Liver (tissue), 3 donors: ENCODE measurements at regions not wholly inside any gene's neighbourhood (a gene's known extent, or its start where the extent isn't known, plus 50 kb on each side); places are given as distances from the start of the nearest gene placed in this dataset.

Experiments used
- CTCF ChIP-seq: fragments of 150-350 bp; IDR thresholded peaks from 2 replicates; pipeline ENCODE4 v1.5.1; 2017; ENCODE audit warnings: improper control_type of control experiment, low read depth, low read length; ENCODE audit not compliant: missing input control
- EGR1 ChIP-seq, 2 donors: IDR thresholded peaks; 2 replicates each; pipeline ENCODE4 v1.6.1; 2016 to 2018; ENCODE audit warnings: antibody characterized with exemption in 2 of 2, low read depth in 2 of 2
- GABPA ChIP-seq, 2 donors: IDR thresholded peaks in 1 of 2; conservative IDR thresholded peaks in 1 of 2; 2 replicates each; pipeline ENCODE4 v1.6.1; 2016; ENCODE audit warnings: antibody characterized with exemption in 2 of 2, mild to moderate bottlenecking in 1 of 2, moderate library complexity in 1 of 2
- HNF4G ChIP-seq: IDR thresholded peaks from 2 replicates; pipeline ENCODE4 v1.6.1; 2016; ENCODE audit warnings: antibody characterized with exemption
- RAD21 ChIP-seq, 2 donors: IDR thresholded peaks; 2 replicates each; pipeline ENCODE4 v1.6.1; 2016; ENCODE audit warnings: antibody characterized with exemption in 2 of 2, mild to moderate bottlenecking in 2 of 2
- REST ChIP-seq: IDR thresholded peaks from 2 replicates; pipeline ENCODE4 v1.6.1; 2016; ENCODE audit warnings: antibody characterized with exemption, mild to moderate bottlenecking
- TAF1 ChIP-seq: conservative IDR thresholded peaks from 2 replicates; pipeline ENCODE4 v1.6.1; 2016; ENCODE audit warnings: antibody characterized with exemption, mild to moderate bottlenecking
- YY1 ChIP-seq: IDR thresholded peaks from 2 replicates; pipeline ENCODE4 v1.6.1; 2016; ENCODE audit warnings: antibody characterized with exemption, mild to moderate bottlenecking
- TF ChIP-seq, protein P1 (sequence below): IDR thresholded peaks from 2 replicates; pipeline ENCODE4 v1.6.1; 2016; ENCODE audit warnings: antibody characterized with exemption
- TF ChIP-seq, protein P2 (sequence below): IDR thresholded peaks from 2 replicates; pipeline ENCODE4 v1.6.1; 2016; ENCODE audit warnings: antibody characterized with exemption
- donor health status: healthy.
- donor health status: healthy.

- TF ChIP-seq CTCF: no peak
- TF ChIP-seq TAF1: no peak
- TF ChIP-seq EGR1 (IDR thresholded peaks at IDR 0.05; ENCODE audit: low read depth in 2 of 2): no peak
- TF ChIP-seq YY1: no peak
- TF ChIP-seq RAD21 (IDR thresholded peaks at IDR 0.05): no peak
- no peak for TF ChIP-seq HNF4G
- TF ChIP-seq GABPA (IDR thresholded peaks at IDR 0.05 in 1 of 2, conservative IDR thresholded peaks at IDR 0.05 in 1 of 2): no peak
- TF ChIP-seq, protein P1, sequence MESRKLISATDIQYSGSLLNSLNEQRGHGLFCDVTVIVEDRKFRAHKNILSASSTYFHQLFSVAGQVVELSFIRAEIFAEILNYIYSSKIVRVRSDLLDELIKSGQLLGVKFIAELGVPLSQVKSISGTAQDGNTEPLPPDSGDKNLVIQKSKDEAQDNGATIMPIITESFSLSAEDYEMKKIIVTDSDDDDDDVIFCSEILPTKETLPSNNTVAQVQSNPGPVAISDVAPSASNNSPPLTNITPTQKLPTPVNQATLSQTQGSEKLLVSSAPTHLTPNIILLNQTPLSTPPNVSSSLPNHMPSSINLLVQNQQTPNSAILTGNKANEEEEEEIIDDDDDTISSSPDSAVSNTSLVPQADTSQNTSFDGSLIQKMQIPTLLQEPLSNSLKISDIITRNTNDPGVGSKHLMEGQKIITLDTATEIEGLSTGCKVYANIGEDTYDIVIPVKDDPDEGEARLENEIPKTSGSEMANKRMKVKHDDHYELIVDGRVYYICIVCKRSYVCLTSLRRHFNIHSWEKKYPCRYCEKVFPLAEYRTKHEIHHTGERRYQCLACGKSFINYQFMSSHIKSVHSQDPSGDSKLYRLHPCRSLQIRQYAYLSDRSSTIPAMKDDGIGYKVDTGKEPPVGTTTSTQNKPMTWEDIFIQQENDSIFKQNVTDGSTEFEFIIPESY: no peak
- TF ChIP-seq, protein P2, sequence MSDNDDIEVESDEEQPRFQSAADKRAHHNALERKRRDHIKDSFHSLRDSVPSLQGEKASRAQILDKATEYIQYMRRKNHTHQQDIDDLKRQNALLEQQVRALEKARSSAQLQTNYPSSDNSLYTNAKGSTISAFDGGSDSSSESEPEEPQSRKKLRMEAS: no peak
- no peak for TF ChIP-seq REST
These were observed 219.8 kb upstream of the C9orf72 start for GRCh38 chr9:27792971-27793689.
